ENCODE measurements at regions not wholly inside any gene's neighbourhood (a gene's known extent, or its start where the extent isn't known, plus 50 kb on each side); places are given as distances from the start of the nearest gene placed in this dataset.
"Not testable (repeated sequence)": the region's sequence is repeated elsewhere in the genome, so short reads cannot be mapped to it uniquely, and the experiment has no call there.

DNA sequence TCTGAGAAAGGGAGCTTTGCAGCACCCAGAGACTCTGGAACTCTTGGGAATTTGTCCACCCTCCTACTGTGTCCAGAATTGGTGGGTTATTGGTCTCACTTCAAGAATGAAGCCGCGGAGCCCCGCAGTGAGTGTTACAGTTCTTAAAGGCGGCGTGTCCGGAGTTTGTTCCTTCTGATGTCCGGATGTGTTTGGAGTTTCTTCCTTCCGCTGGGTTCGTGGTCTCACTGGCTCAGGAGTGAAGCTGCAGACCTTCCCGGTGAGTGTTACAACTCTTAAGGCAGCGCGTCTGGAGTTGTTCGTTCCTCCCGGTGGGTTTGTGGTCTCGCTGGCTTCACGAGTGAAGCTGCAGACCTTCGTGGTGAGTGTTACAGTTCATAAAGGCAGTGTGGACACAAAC lies 824.7 kb downstream of the LRRTM4 start:
- H3K9me3 ChIP-seq: not testable (repeated sequence)

DNA sequence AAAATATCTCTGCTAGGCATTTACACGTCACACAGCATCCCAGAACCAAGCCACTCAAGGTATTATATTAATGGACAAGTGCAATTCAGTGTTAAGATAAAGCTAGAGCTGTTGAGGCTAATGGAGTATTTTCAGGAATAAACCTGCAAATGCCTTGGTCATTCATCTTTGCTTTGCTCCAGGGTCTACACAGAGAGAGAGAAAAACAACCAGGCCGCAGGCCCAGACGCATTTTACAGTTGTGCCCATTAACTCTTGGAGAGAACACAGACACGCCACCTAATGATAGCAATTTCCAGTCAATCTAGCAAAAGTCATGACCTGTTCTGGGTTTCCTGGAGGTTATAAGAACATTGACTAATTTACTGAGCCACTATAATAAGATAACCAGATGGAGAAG lies 829.3 kb downstream of the LRRTM4 start:
- H3K27ac ChIP-seq: no peak overlapping the region

More for the DNA sequence above, 824.7 kb downstream of the LRRTM4 start:
- not testable (repeated sequence) for H3K4me1 ChIP-seq (ENCODE audit: control insufficient read depth in 1 of 2, insufficient read depth in 1 of 2, low read depth in 1 of 2, low read length in 1 of 2); H3K27me3 ChIP-seq; H3K27ac ChIP-seq; H3K36me3 ChIP-seq; H3K4me3 ChIP-seq (ENCODE audit: low read depth in 1 of 2, low read length in 1 of 2)

GRCh38 chr2:76688732-76689131 lies 833.4 kb downstream of the LRRTM4 start:
- H3K27me3 ChIP-seq: no peaks in the 10 kb centered on the region
- H3K4me3 ChIP-seq (ENCODE audit: low read depth in 1 of 2, low read length in 1 of 2): no peak overlapping the region
- H3K4me1 ChIP-seq (ENCODE audit: control insufficient read depth in 1 of 2, insufficient read depth in 1 of 2, low read depth in 1 of 2, low read length in 1 of 2): no peaks in the 10 kb centered on the region
- no peak overlapping the region for H3K27ac ChIP-seq
- no peaks in the 10 kb centered on the region for H3K9me3 ChIP-seq
- H3K36me3 ChIP-seq: no peaks in the 10 kb centered on the region
- TF ChIP-seq CTCF (IDR thresholded peaks at IDR 0.05): no peak

More for the DNA sequence above, 829.3 kb downstream of the LRRTM4 start:
- TF ChIP-seq CTCF (IDR thresholded peaks at IDR 0.05): no peak
- H3K27me3 ChIP-seq: no peaks in the 10 kb centered on the region
- H3K4me1 ChIP-seq (ENCODE audit: control insufficient read depth in 1 of 2, insufficient read depth in 1 of 2, low read depth in 1 of 2, low read length in 1 of 2): no peaks in the 10 kb centered on the region
- no peaks in the 10 kb centered on the region for H3K9me3 ChIP-seq
- no peak overlapping the region for H3K4me3 ChIP-seq (ENCODE audit: low read depth in 1 of 2, low read length in 1 of 2)
- H3K36me3 ChIP-seq: no peaks in the 10 kb centered on the region

GRCh38 chr2:76687923-76688322 lies 834.3 kb downstream of the LRRTM4 start:
- TF ChIP-seq CTCF (IDR thresholded peaks at IDR 0.05): no peak

DNA sequence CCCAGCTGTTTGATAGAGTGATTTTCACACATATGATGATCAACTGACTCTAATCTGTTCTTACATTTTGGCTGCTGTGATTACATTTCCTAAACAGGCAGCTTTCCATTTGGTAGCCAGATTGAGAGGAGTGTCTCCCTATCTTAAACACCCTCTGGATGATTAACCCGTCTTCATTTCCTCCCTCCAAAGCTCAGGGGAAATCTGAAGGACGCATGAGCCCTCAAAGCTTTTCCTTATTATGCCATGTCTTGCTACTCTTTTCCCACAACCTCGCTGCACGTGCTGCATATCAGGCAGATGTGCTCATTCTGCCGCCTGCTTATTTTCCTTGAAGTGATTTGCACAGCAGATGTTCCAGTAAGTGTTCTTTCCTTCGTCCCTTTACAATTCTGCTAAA lies 837.4 kb downstream of the LRRTM4 start:
- H3K27ac ChIP-seq: no peak overlapping the region
- H3K4me1 ChIP-seq (ENCODE audit: control insufficient read depth in 1 of 2, insufficient read depth in 1 of 2, low read depth in 1 of 2, low read length in 1 of 2): no peaks in the 10 kb centered on the region
- H3K9me3 ChIP-seq: no peaks in the 10 kb centered on the region
- no peak for TF ChIP-seq CTCF (IDR thresholded peaks at IDR 0.05)
- H3K36me3 ChIP-seq: no peaks in the 10 kb centered on the region
- H3K27me3 ChIP-seq: no peaks in the 10 kb centered on the region
- no peak overlapping the region for H3K4me3 ChIP-seq (ENCODE audit: low read depth in 1 of 2, low read length in 1 of 2)

More at GRCh38 chr2:76687923-76688322, 834.3 kb downstream of the LRRTM4 start:
- H3K4me1 ChIP-seq (ENCODE audit: control insufficient read depth in 1 of 2, insufficient read depth in 1 of 2, low read depth in 1 of 2, low read length in 1 of 2): no peaks in the 10 kb centered on the region
- H3K27ac ChIP-seq: no peak overlapping the region
- no peak overlapping the region for H3K4me3 ChIP-seq (ENCODE audit: low read depth in 1 of 2, low read length in 1 of 2)
- no peaks in the 10 kb centered on the region for H3K9me3 ChIP-seq
- H3K36me3 ChIP-seq: no peaks in the 10 kb centered on the region
- no peaks in the 10 kb centered on the region for H3K27me3 ChIP-seq

- H3K27me3 ChIP-seq: no peaks in the 10 kb centered on the region
These were observed 843.2 kb downstream of the LRRTM4 start for GRCh38 chr2:76679025-76679396.

More at GRCh38 chr2:76679025-76679396, 843.2 kb downstream of the LRRTM4 start:
- H3K4me1 ChIP-seq (ENCODE audit: control insufficient read depth in 1 of 2, insufficient read depth in 1 of 2, low read depth in 1 of 2, low read length in 1 of 2): no peaks in the 10 kb centered on the region
- H3K4me3 ChIP-seq (ENCODE audit: low read depth in 1 of 2, low read length in 1 of 2): no peak overlapping the region
- no peak for TF ChIP-seq CTCF (IDR thresholded peaks at IDR 0.05)
- no peak overlapping the region for H3K27ac ChIP-seq
- H3K36me3 ChIP-seq: no peaks in the 10 kb centered on the region
- H3K9me3 ChIP-seq: no peaks in the 10 kb centered on the region

Measured in neutrophil (primary cell).